Vagina (tissue), 2 donors: ENCODE measurements at regions not wholly inside any gene's neighbourhood (a gene's known extent, or its start where the extent isn't known, plus 50 kb on each side); places are given as distances from the start of the nearest gene placed in this dataset.

Source experiments
- POLR2A ChIP-seq, 2 donors: fragments of 450-650 bp; IDR thresholded peaks; one replicate each; pipeline ENCODE4 v1.6.1; 2017; ENCODE audit warnings: antibody characterized with exemption in 2 of 2, mild to moderate bottlenecking in 2 of 2, moderate library complexity in 2 of 2
- POLR2AphosphoS5 ChIP-seq, 2 donors: sonication (generic); formaldehyde crosslinking; IDR thresholded peaks; one replicate each; pipeline ENCODE4 v1.9.0; 2017; ENCODE audit warnings: antibody characterized with exemption in 2 of 2, mild to moderate bottlenecking in 2 of 2, low read depth in 1 of 2; ENCODE audit not compliant: insufficient read depth in 1 of 2

DNA sequence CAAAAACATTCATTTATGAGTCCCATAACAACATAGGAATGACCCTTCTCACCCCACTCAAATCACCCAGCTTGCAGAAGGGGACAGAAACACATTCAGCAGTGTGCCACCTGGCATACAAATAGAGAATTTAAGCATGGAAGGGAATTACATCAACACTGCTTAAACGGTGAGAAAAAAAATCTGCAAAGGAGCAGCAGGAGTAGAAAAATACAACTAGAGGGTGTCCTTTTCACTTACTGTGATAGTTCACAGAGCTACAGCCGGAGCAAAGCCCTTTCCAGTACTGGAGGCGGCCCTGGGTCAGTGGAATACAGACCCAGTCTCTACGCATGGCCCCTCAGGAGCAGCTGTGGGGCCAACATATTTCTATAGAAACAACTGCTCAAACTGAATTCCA lies 764.3 kb upstream of the ARGLU1 start:
- TF ChIP-seq POLR2AphosphoS5 (IDR thresholded peaks at IDR 0.05; ENCODE audit: insufficient read depth in 1 of 2, low read depth in 1 of 2), result no peak
- no peak for TF ChIP-seq POLR2A (IDR thresholded peaks at IDR 0.05)
